ENCODE measurements at regions not wholly inside any gene's neighbourhood (a gene's known extent, or its start where the extent isn't known, plus 50 kb on each side); places are given as distances from the start of the nearest gene placed in this dataset.

DNA sequence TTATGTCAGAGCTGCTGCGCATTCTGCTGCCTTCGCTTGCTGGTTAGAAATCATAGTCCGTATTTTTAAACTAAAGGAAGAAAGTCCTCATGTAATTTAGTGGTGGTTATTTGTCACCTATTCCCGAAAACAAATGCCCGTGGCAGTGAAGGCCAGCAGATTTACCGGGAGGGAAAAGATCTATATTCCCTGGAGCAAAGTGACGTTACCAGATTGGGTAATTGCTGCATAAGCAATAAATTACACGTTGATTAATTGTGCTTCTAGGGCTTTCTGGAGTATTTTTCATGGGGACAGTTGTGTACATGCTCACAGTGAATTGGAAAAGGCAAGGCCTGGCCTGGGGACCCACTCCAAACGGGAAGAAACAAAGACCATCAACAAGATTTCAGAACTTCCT is 298.7 kb downstream of the NPHP4 start:
- TF ChIP-seq, protein P1, sequence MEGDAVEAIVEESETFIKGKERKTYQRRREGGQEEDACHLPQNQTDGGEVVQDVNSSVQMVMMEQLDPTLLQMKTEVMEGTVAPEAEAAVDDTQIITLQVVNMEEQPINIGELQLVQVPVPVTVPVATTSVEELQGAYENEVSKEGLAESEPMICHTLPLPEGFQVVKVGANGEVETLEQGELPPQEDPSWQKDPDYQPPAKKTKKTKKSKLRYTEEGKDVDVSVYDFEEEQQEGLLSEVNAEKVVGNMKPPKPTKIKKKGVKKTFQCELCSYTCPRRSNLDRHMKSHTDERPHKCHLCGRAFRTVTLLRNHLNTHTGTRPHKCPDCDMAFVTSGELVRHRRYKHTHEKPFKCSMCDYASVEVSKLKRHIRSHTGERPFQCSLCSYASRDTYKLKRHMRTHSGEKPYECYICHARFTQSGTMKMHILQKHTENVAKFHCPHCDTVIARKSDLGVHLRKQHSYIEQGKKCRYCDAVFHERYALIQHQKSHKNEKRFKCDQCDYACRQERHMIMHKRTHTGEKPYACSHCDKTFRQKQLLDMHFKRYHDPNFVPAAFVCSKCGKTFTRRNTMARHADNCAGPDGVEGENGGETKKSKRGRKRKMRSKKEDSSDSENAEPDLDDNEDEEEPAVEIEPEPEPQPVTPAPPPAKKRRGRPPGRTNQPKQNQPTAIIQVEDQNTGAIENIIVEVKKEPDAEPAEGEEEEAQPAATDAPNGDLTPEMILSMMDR (IDR thresholded peaks at IDR 0.05), result no peak
- TF ChIP-seq POLR2A (IDR thresholded peaks at IDR 0.05), result no peak

All from heart left ventricle (tissue), 13 donors.